Aorta (tissue), 5 donors: ENCODE measurements at regions not wholly inside any gene's neighbourhood (a gene's known extent, or its start where the extent isn't known, plus 50 kb on each side); places are given as distances from the start of the nearest gene placed in this dataset.

ENCODE experiments used
- ATAC-seq: fragments of 200-7000 bp; cut with Tn5 transposase; one replicate; pipeline ENCODE4 v1.9.1; 2022; ENCODE audit warnings: moderate library complexity; ENCODE audit not compliant: low FRiP score
- DNase-seq, 2 donors: peaks; one replicate each; pipeline ENCODE4 v3.0.0-alpha.2; 2020
- H3K27ac ChIP-seq, 2 donors: one replicate each; pipeline ENCODE4 v1.5.1; 2013; ENCODE audit warnings: low read length in 2 of 2, mild to moderate bottlenecking in 2 of 2, moderate library complexity in 2 of 2, control low read depth in 1 of 2, inconsistent platforms in 1 of 2, low read depth in 1 of 2
- H3K27me3 ChIP-seq, 2 donors: one replicate each; pipeline ENCODE4 v1.6.1; 2013; ENCODE audit warnings: control low read depth in 1 of 2, low read length in 1 of 2, mild to moderate bottlenecking in 1 of 2, moderate library complexity in 1 of 2; ENCODE audit not compliant: insufficient read depth in 2 of 2, control insufficient read depth in 1 of 2
- H3K36me3 ChIP-seq, 2 donors: one replicate each; pipeline ENCODE4 v1.6.1; 2013; ENCODE audit warnings: control low read depth in 1 of 2, low read length in 1 of 2, mild to moderate bottlenecking in 1 of 2; ENCODE audit not compliant: insufficient read depth in 2 of 2, control insufficient read depth in 1 of 2
- H3K4me1 ChIP-seq, 2 donors: one replicate each; pipeline ENCODE4 v1.6.1; 2013; ENCODE audit warnings: low read length in 2 of 2, control low read depth in 1 of 2, mild to moderate bottlenecking in 1 of 2, moderate library complexity in 1 of 2; ENCODE audit not compliant: insufficient read depth in 2 of 2, control insufficient read depth in 1 of 2
- H3K4me3 ChIP-seq, 2 donors: one replicate each; pipeline ENCODE4 v1.5.1; 2013; ENCODE audit warnings: low read length in 2 of 2, control low read depth in 1 of 2, mild to moderate bottlenecking in 1 of 2
- H3K9me3 ChIP-seq: one replicate; pipeline ENCODE4 v1.6.1; 2013; ENCODE audit warnings: mild to moderate bottlenecking, low read length; ENCODE audit not compliant: control insufficient read depth
- WGBS, 2 donors: extraction: QIAGEN DNeasy Blood & Tissue Kit; methylation state at CpG; one replicate each; pipeline ENCODE4 v1.1.7; 2013; 5-methylcytosine and 5-hydroxymethylcytosine counted together
- intact Hi-C, 2 donors: fragments of 100-400 bp; cut with DNase I; formaldehyde crosslinking; loops; one replicate each; pipeline versions ENCODE4 v1.14.2 to v1.15.0; 2022
- donor health status: healthy with polysubstance abuse.
- donor health status: Bipolar disorder and iron deficiency.
- donor health status: DM: no; HTN: no; CAD: no.
- donor health status: DM: no; HTN: no; CAD: no.
- donor health status: DM: yes; HTN: yes; CAD: no.

- ATAC-seq (no peak), DNase-seq (no peak)
- Histone ChIP-seq H3K27ac (no peak overlapping the region), H3K4me3 (no peak overlapping the region), H3K27me3 (no peaks in the 10 kb centered on the region), H3K36me3 (no peaks in the 10 kb centered on the region), H3K9me3 (no peaks in the 10 kb centered on the region), H3K4me1 (no peaks in the 10 kb centered on the region)
- intact Hi-C loops, result no loop called here
- WGBS, 2 donors, result 37 to 54% methylated on average over 2 of the region's 2 CpGs
Measured at GRCh38 chr4:23547096-23547495, 342.8 kb downstream of the PPARGC1A start.

- Histone ChIP-seq H3K27me3 (no peaks in the 10 kb centered on the region), H3K36me3 (no peaks in the 10 kb centered on the region), H3K4me1 (no peaks in the 10 kb centered on the region), H3K4me3 (no peak overlapping the region), H3K9me3 (no peaks in the 10 kb centered on the region), H3K27ac (no peak overlapping the region)
- ATAC-seq (no peak), DNase-seq (no peak)
- 11 to 15% methylated on average over 5 of the region's 5 CpGs for WGBS, 2 donors
- intact Hi-C loops, result no loop called here
Measured at GRCh38 chr4:23539969-23540569, 349.8 kb downstream of the PPARGC1A start.

GRCh38 chr4:23533859-23534258 is 356.0 kb downstream of the PPARGC1A start:
- Histone ChIP-seq H3K27ac (no peak overlapping the region), H3K27me3 (no peaks in the 10 kb centered on the region), H3K36me3 (no peaks in the 10 kb centered on the region), H3K4me1 (no peaks in the 10 kb centered on the region), H3K4me3 (no peak overlapping the region), H3K9me3 (no peaks in the 10 kb centered on the region)
- ATAC-seq (no peak), DNase-seq (no peak)
- 92 to 94% methylated on average over 2 of the region's 2 CpGs for WGBS, 2 donors
- intact Hi-C loops, result no loop called here

GRCh38 chr4:23516716-23517115 is 373.1 kb downstream of the PPARGC1A start:
- DNase-seq (no peak), ATAC-seq (no peak)
- 81 to 83% methylated on average over 3 of the region's 3 CpGs for WGBS, 2 donors
- Histone ChIP-seq H3K36me3 (no peaks in the 10 kb centered on the region), H3K27ac (no peak overlapping the region), H3K27me3 (no peaks in the 10 kb centered on the region), H3K4me3 (no peak overlapping the region), H3K4me1 (no peaks in the 10 kb centered on the region), H3K9me3 (peaks cover 1% of the 10 kb centered on the region)
- intact Hi-C loops, result no loop called here

- Histone ChIP-seq H3K9me3 (no peaks in the 10 kb centered on the region), H3K36me3 (no peaks in the 10 kb centered on the region), H3K27me3 (no peaks in the 10 kb centered on the region), H3K27ac (no peak overlapping the region), H3K4me3 (no peak overlapping the region), H3K4me1 (peaks cover 0 to 2% of the 10 kb centered on the region in 2 donors)
- DNase-seq, result no peak
- no peak for ATAC-seq
- intact Hi-C loops, result no loop called here
- WGBS, 2 donors, result 6 to 11% methylated on average over 2 of the region's 2 CpGs
Measured at GRCh38 chr4:23504083-23504482, 385.8 kb downstream of the PPARGC1A start.

- DNase-seq (no peak), ATAC-seq (no peak)
- Histone ChIP-seq H3K36me3 (no peaks in the 10 kb centered on the region), H3K27ac (no peak overlapping the region), H3K9me3 (peaks cover 2% of the 10 kb centered on the region), H3K27me3 (no peaks in the 10 kb centered on the region), H3K4me3 (no peak overlapping the region), H3K4me1 (peaks cover 0 to 2% of the 10 kb centered on the region in 2 donors)
- 27 to 29% methylated on average over 3 of the region's 3 CpGs for WGBS, 2 donors
- intact Hi-C loops, result no loop called here
Measured at GRCh38 chr4:23500894-23501449, 388.9 kb downstream of the PPARGC1A start.

GRCh38 chr4:23485801-23486200 is 404.0 kb downstream of the PPARGC1A start:
- ATAC-seq (no peak), DNase-seq (no peak)
- H3K9me3 ChIP-seq, result no peaks in the 10 kb centered on the region
- intact Hi-C loops, result no loop called here
- no peak overlapping the region for H3K27ac ChIP-seq
- H3K36me3 ChIP-seq, result no peaks in the 10 kb centered on the region
- H3K4me3 ChIP-seq, result no peak overlapping the region
- H3K4me1 ChIP-seq, result no peaks in the 10 kb centered on the region
- no peaks in the 10 kb centered on the region for H3K27me3 ChIP-seq

GRCh38 chr4:23484689-23485088 is 405.2 kb downstream of the PPARGC1A start:
- WGBS, 2 donors, result 11 to 26% methylated on average over 4 of the region's 4 CpGs
- no peak overlapping the region for H3K27ac ChIP-seq
- DNase-seq (no peak), ATAC-seq (peak; percentile 54)
- H3K36me3 ChIP-seq, result no peaks in the 10 kb centered on the region
- no peaks in the 10 kb centered on the region for H3K9me3 ChIP-seq
- intact Hi-C loops, result no loop called here
- no peaks in the 10 kb centered on the region for H3K27me3 ChIP-seq
- no peaks in the 10 kb centered on the region for H3K4me1 ChIP-seq
- H3K4me3 ChIP-seq, result no peak overlapping the region

GRCh38 chr4:23483320-23483960 is 406.4 kb downstream of the PPARGC1A start:
- H3K27me3 ChIP-seq, result no peaks in the 10 kb centered on the region
- H3K4me3 ChIP-seq, result no peak overlapping the region
- H3K36me3 ChIP-seq, result no peaks in the 10 kb centered on the region
- peak; percentile 23 for ATAC-seq
- no peaks in the 10 kb centered on the region for H3K4me1 ChIP-seq
- no peak overlapping the region for H3K27ac ChIP-seq
- no peaks in the 10 kb centered on the region for H3K9me3 ChIP-seq
- WGBS, 2 donors, result 14 to 20% methylated on average over 5 of the region's 5 CpGs
- intact Hi-C loops, result no loop called here
- DNase-seq, result no peak
